ENCODE measurements at regions not wholly inside any gene's neighbourhood (a gene's known extent, or its start where the extent isn't known, plus 50 kb on each side); places are given as distances from the start of the nearest gene placed in this dataset.

DNA sequence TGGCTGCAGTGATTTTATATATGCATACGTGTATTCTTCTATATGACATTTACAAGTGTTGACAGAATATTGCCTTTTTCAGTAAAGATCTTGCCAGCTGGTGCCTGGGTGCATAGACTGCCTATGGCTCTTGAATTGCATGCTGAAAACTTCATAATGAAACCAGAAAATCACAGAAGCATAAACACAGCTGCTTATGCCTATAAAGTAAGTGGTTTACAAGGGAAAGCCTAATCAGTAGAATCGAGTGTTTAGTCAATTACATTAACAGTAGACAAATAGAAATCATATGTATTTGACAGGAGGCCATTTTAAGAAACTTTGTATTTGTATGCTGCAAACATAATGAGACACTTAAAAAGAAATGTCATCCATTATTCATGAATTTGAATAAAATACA is 82.5 kb downstream of the TMEM168 start:
- intact Hi-C loops (cut with DNase I), result no loop called here
- H3K4me1 ChIP-seq, result no peaks in the 10 kb centered on the region
- DNase-seq, result no peak
- ATAC-seq, result no peak
- no peaks in the 10 kb centered on the region for H3K27me3 ChIP-seq (ENCODE audit: low read depth)
- no peak overlapping the region for H3K4me3 ChIP-seq
- no peaks in the 10 kb centered on the region for H3K9me3 ChIP-seq
- H3K36me3 ChIP-seq, result no peaks in the 10 kb centered on the region
- no peak overlapping the region for H3K27ac ChIP-seq
- TF ChIP-seq, protein P1, sequence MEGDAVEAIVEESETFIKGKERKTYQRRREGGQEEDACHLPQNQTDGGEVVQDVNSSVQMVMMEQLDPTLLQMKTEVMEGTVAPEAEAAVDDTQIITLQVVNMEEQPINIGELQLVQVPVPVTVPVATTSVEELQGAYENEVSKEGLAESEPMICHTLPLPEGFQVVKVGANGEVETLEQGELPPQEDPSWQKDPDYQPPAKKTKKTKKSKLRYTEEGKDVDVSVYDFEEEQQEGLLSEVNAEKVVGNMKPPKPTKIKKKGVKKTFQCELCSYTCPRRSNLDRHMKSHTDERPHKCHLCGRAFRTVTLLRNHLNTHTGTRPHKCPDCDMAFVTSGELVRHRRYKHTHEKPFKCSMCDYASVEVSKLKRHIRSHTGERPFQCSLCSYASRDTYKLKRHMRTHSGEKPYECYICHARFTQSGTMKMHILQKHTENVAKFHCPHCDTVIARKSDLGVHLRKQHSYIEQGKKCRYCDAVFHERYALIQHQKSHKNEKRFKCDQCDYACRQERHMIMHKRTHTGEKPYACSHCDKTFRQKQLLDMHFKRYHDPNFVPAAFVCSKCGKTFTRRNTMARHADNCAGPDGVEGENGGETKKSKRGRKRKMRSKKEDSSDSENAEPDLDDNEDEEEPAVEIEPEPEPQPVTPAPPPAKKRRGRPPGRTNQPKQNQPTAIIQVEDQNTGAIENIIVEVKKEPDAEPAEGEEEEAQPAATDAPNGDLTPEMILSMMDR (IDR thresholded peaks at IDR 0.05), result no peak

DNA sequence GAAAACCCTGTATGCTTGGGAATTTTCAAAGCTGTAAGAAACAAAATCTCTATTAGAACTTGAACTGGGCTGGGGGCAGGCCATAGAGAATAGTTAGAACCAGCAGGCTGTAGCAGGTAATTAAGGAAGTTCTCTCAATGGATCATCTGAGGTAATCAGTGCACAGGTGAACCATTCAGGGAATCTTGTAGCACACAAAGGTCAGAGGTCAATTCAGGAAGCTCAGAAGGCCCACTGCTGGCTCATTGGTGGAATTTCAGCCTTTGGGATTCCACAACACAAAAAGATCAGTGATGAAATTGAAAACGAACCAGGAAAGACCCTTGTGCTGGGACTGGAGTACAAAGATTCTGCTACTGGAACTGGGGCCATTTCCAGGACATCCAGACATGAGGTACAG is 82.0 kb downstream of the TMEM168 start:
- Histone ChIP-seq H3K27me3 (ENCODE audit: low read depth) (no peaks in the 10 kb centered on the region), H3K4me3 (no peak overlapping the region), H3K9me3 (no peaks in the 10 kb centered on the region), H3K4me1 (no peaks in the 10 kb centered on the region), H3K36me3 (no peaks in the 10 kb centered on the region), H3K27ac (no peak overlapping the region)
- intact Hi-C loops (cut with DNase I), result no loop called here
- DNase-seq, result no peak
- TF ChIP-seq, protein P1 (IDR thresholded peaks at IDR 0.05), result no peak
- ATAC-seq, result no peak

All from lower lobe of right lung (tissue), 2 donors.